CD8-positive, alpha-beta memory T cell (primary cell): ENCODE measurements at regions not wholly inside any gene's neighbourhood (a gene's known extent, or its start where the extent isn't known, plus 50 kb on each side); places are given as distances from the start of the nearest gene placed in this dataset.
"Not testable (repeated sequence)": the region's sequence is repeated elsewhere in the genome, so short reads cannot be mapped to it uniquely, and the experiment has no call there.

ENCODE experiments used
- CTCF ChIA-PET: fragments of 350-600 bp; sonication (Branson Sonifier 250); formaldehyde crosslinking; loops from one replicate; lab custom pipeline; 2021; ENCODE audit warnings: antibody characterized with exemption; lab: Charles Lee
- POLR2A ChIA-PET: fragments of 350-600 bp; sonication (Branson Sonifier 250); formaldehyde crosslinking; loops from one replicate; lab custom pipeline; 2021; ENCODE audit warnings: antibody characterized with exemption; lab: Charles Lee
- DNase-seq, 5 donors: peaks; one replicate each; pipeline versions ENCODE4 v3.0.0 to v3.0.0-alpha.2; 2020 to 2022; ENCODE audit warnings: mixed read lengths in 1 of 5
- H3K27ac ChIP-seq: one replicate; pipeline ENCODE4 v1.7.0; 2013; ENCODE audit warnings: low read depth, mild to moderate bottlenecking, low read length, moderate library complexity
- H3K27me3 ChIP-seq: 2 replicates; pipeline ENCODE4 v1.7.0; 2013; ENCODE audit warnings: low read length, mild to moderate bottlenecking; ENCODE audit not compliant: insufficient read depth, poor library complexity, severe bottlenecking
- H3K36me3 ChIP-seq: 2 replicates; pipeline ENCODE4 v1.7.0; 2013; ENCODE audit warnings: mild to moderate bottlenecking, low read length, moderate library complexity; ENCODE audit not compliant: insufficient read depth
- H3K4me1 ChIP-seq: 2 replicates; pipeline ENCODE4 v1.7.0; 2013; ENCODE audit warnings: mild to moderate bottlenecking, low read length, moderate library complexity; ENCODE audit not compliant: insufficient read depth
- H3K4me3 ChIP-seq: 2 replicates; pipeline ENCODE4 v1.7.0; 2013; ENCODE audit warnings: mild to moderate bottlenecking, low read length
- H3K9me3 ChIP-seq: 2 replicates; pipeline ENCODE4 v1.7.0; 2013; ENCODE audit warnings: mild to moderate bottlenecking, low read length
- H3K27ac Mint-ChIP-seq, 8 donors: one replicate each; pipeline ENCODE4 v1.8.0; 2020 to 2021; ENCODE audit warnings: mixed read lengths in 8 of 8, mild to moderate bottlenecking in 6 of 8, inconsistent platforms in 3 of 8, moderate library complexity in 3 of 8
- H3K27me3 Mint-ChIP-seq, 2 donors: one replicate each; pipeline ENCODE4 v1.8.0; 2020 to 2021; ENCODE audit warnings: mixed read lengths in 2 of 2, mild to moderate bottlenecking in 1 of 2, moderate library complexity in 1 of 2
- H3K36me3 Mint-ChIP-seq, 3 donors: one replicate each; pipeline ENCODE4 v1.8.0; 2020 to 2021; ENCODE audit warnings: mixed read lengths in 3 of 3, inconsistent platforms in 1 of 3, mild to moderate bottlenecking in 1 of 3
- H3K4me1 Mint-ChIP-seq, 3 donors: one replicate each; pipeline ENCODE4 v1.8.0; 2020 to 2021; ENCODE audit warnings: mixed read lengths in 3 of 3, inconsistent platforms in 1 of 3, mild to moderate bottlenecking in 1 of 3
- H3K4me3 Mint-ChIP-seq, 7 donors: one replicate each; pipeline ENCODE4 v1.8.0; 2020 to 2021; ENCODE audit warnings: mixed read lengths in 7 of 7, mild to moderate bottlenecking in 6 of 7, moderate library complexity in 4 of 7, inconsistent platforms in 2 of 7
- H3K9me3 Mint-ChIP-seq, 5 donors: one replicate each; pipeline ENCODE4 v1.8.0; 2020 to 2022; ENCODE audit warnings: mixed read lengths in 5 of 5, mild to moderate bottlenecking in 3 of 5, moderate library complexity in 2 of 5, inconsistent platforms in 1 of 5

DNA sequence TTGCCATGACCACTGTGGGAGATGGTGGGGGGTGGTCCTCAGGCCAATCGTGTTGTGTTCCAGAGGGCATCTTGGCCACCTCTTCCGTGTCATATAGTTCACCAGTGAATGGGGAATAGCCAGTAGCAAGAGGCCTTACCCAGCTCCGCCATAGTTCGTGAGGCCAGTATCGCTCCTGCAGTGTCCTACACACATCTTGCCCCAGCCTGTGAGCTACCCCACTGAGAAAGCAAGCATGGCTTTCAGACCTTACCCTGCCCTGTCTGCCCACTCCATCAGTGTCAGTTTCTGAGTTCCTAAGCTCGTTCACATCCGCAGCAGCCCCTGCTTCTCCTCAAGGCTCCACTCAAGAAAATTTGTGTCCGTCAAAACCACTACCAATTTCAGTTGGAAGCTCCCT lies 586.0 kb upstream of the PABPC5 start:
- CTCF ChIA-PET, POLR2A ChIA-PET: not testable (repeated sequence)

DNA sequence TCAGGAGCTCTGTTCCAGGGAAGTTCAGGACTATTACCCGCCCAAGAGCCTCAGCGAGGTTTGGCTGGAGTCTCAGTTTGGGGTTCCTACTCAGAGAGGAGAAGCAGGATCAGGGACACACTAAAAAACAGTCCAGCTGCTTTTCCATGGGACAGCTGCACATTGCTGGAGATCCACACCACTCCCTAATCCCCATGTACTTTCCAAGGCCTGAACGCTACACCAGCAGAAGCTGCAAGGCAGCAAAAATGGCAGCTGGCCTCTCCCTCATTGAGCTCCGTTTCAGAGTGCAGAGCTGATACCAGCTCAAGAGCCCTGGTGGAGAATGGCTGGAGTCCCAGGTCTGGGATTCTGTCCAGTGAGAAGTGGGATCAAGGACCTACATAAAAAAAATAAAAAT lies 551.2 kb upstream of the PABPC5 start:
- H3K4me3 Mint-ChIP-seq: no peak overlapping the region
- H3K4me1 Mint-ChIP-seq: no peaks in the 10 kb centered on the region
- no peak overlapping the region for H3K27ac ChIP-seq
- no peak overlapping the region for H3K4me3 ChIP-seq
- no peak overlapping the region for H3K27ac Mint-ChIP-seq
- H3K4me1 ChIP-seq: no peaks in the 10 kb centered on the region
- no peaks in the 10 kb centered on the region for H3K36me3 Mint-ChIP-seq
- H3K9me3 Mint-ChIP-seq: peaks cover 0 to 8% (median 0%) of the 10 kb centered on the region in 5 donors
- ChIA-PET POLR2A (no interaction called here), CTCF (no interaction called here)
- H3K27me3 Mint-ChIP-seq: no peaks in the 10 kb centered on the region
- H3K9me3 ChIP-seq: no peaks in the 10 kb centered on the region
- no peaks in the 10 kb centered on the region for H3K36me3 ChIP-seq
- no peak for DNase-seq
- no peaks in the 10 kb centered on the region for H3K27me3 ChIP-seq

More for the DNA sequence above, 586.0 kb upstream of the PABPC5 start:
- not testable (repeated sequence) for H3K9me3 Mint-ChIP-seq, H3K36me3 Mint-ChIP-seq, H3K4me1 ChIP-seq, H3K36me3 ChIP-seq, H3K9me3 ChIP-seq, H3K4me3 Mint-ChIP-seq, DNase-seq, H3K4me3 ChIP-seq, H3K27ac ChIP-seq, H3K27me3 Mint-ChIP-seq, H3K27me3 ChIP-seq, H3K4me1 Mint-ChIP-seq
- H3K27ac Mint-ChIP-seq: peak overlapping the region in 1 of 8 donors; percentile 91

DNA sequence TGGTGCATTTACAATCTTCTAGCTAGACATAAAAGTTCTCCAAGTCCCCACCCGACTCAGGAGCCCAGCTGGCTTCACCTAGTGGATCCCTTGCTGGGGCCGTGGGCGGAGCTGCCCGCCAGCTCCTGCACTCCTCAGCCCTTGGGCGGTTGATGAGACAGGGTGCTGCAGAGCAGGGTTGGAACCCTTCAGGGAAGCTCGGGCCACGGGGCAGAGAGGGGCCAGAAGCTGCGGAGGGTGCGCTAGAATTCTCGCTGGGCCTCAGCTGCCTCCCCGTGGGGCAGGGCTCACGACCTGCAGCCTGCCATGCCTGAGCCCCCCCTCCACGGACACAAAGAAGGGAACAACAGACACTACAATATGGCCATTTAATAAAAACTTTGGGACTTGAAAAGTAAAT lies 519.8 kb upstream of the PABPC5 start:
- H3K27me3 Mint-ChIP-seq, DNase-seq, H3K4me1 Mint-ChIP-seq, H3K4me3 Mint-ChIP-seq, H3K9me3 Mint-ChIP-seq, H3K27me3 ChIP-seq, H3K27ac Mint-ChIP-seq, H3K36me3 ChIP-seq, POLR2A ChIA-PET, H3K4me3 ChIP-seq, H3K9me3 ChIP-seq, H3K27ac ChIP-seq, H3K36me3 Mint-ChIP-seq, H3K4me1 ChIP-seq, CTCF ChIA-PET: not testable (repeated sequence)

DNA sequence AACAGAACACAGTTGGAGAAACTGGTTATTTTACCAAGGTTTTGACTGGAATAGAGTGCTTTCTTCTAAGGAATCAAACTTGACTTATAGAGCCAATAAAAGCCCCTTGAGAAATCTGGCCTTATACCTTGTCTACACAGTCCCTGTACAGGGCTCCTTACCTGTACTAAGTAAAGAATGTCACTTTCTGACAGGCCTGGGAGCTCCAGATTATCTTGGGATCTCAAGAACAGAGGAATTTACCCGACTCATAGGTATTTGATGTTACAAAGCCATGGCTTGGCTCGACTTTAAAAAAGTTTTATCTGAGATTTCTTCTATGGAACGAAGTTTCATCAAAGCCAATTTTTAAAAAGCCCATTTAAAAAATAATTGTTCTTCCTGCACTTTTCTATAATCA lies 487.8 kb upstream of the PABPC5 start:
- POLR2A ChIA-PET, DNase-seq, H3K9me3 Mint-ChIP-seq, H3K27me3 ChIP-seq, H3K4me3 ChIP-seq, H3K4me3 Mint-ChIP-seq, H3K4me1 Mint-ChIP-seq, H3K27ac ChIP-seq, H3K4me1 ChIP-seq, H3K27me3 Mint-ChIP-seq, H3K36me3 ChIP-seq, H3K27ac Mint-ChIP-seq, H3K9me3 ChIP-seq, H3K36me3 Mint-ChIP-seq, CTCF ChIA-PET: not testable (repeated sequence)

DNA sequence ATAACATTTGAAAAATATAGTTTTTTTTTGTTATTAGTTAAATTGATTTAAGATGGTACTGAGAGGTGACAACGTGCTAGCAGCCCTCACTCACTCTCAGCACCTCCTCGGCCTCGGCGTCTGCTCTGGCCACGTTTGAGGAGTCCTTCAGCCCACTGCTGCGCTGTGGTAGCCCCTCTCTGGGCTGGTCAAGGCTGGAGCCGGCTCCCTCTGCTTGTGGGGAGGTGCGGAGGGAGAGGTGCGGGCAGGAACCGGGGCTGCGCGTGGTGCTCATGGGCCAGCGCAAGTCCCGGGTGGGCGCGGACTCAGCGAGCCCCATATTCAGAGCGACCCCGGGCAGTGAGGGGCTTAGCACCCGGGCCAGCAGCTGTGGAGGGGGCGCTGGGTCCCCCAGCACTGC lies 439.4 kb upstream of the PABPC5 start:
- POLR2A ChIA-PET, H3K36me3 Mint-ChIP-seq, H3K4me1 ChIP-seq, H3K36me3 ChIP-seq, H3K27me3 ChIP-seq, H3K4me1 Mint-ChIP-seq, H3K9me3 Mint-ChIP-seq, H3K9me3 ChIP-seq, H3K4me3 Mint-ChIP-seq, DNase-seq, H3K27ac Mint-ChIP-seq, H3K27me3 Mint-ChIP-seq, CTCF ChIA-PET, H3K27ac ChIP-seq, H3K4me3 ChIP-seq: not testable (repeated sequence)

DNA sequence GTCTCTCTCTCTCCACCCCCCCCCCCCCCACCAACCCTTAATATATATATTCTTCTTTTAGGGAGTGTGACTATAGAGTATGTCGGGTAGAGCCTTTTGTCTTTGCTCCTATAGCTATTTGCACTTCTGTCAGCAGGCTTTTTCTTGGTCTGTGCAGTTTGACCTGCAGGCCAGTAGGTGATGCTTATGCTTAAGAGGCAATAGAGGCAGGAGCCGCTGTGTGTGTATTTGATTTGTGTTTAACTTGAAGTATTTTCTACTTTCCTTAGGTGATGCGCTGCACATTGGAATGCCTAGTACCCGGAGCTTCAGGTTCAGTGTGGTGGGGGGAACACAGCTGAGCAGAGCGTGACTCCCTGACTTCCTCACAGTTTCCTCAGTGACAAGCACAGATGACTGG lies 416.5 kb upstream of the PABPC5 start:
- CTCF ChIA-PET, H3K4me3 Mint-ChIP-seq, H3K4me3 ChIP-seq, H3K36me3 Mint-ChIP-seq, H3K9me3 ChIP-seq, H3K27ac Mint-ChIP-seq, DNase-seq, H3K4me1 ChIP-seq, POLR2A ChIA-PET, H3K27me3 Mint-ChIP-seq, H3K4me1 Mint-ChIP-seq, H3K27ac ChIP-seq, H3K36me3 ChIP-seq, H3K27me3 ChIP-seq, H3K9me3 Mint-ChIP-seq: not testable (repeated sequence)

DNA sequence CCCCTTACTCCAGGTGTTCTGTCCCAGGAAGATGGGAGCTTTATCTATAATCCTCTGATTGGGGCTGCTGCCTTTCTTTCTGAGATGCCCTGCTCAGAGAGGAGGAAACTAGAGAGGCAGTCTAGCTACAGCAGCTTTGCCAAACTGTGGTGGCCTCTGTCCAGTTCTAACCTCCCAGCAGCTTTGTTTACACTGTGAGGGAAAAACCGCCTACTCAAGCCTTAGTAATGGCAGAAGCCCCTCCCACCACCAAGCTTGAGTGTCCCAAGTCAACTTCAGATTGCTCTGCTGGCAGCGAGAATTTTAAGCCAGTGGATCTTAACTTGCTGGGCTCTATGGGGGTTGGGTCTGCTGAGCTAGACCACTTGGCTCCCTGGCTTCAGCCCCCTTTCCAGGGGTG lies 394.9 kb upstream of the PABPC5 start:
- Mint-ChIP-seq H3K27me3 (peaks cover 0 to 5% of the 10 kb centered on the region in 2 donors), H3K27ac (no peak overlapping the region), H3K4me1 (no peaks in the 10 kb centered on the region), H3K36me3 (no peaks in the 10 kb centered on the region), H3K4me3 (no peak overlapping the region), H3K9me3 (peaks cover 0 to 6% (median 4%) of the 10 kb centered on the region in 5 donors)
- DNase-seq: no peak
- ChIA-PET POLR2A (no interaction called here), CTCF (no interaction called here)
- Histone ChIP-seq H3K9me3 (no peaks in the 10 kb centered on the region), H3K4me1 (no peaks in the 10 kb centered on the region), H3K4me3 (no peak overlapping the region), H3K27ac (no peak overlapping the region), H3K27me3 (no peaks in the 10 kb centered on the region), H3K36me3 (no peaks in the 10 kb centered on the region)

DNA sequence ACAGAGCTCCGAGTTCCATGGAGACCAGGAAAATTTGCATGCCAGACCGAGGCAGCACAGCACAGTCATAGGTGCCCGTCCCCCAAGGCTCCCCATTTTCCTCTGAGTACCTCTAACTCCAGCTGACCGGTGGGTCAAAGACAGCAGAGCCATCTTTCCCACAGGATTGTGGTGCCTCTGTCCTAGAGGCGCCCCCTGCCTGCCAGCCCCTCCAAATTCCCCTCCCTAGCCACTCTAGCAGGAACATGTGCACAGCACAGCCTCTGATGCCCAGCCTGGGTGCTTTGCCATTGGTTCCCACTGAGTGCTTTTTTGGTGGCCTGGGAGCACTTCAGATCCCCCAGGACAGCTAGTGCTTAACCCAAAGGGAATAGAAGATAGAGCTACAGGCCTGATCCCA lies 368.5 kb upstream of the PABPC5 start:
- ChIA-PET CTCF (no interaction called here), POLR2A (no interaction called here)
- H3K27ac ChIP-seq: no peak overlapping the region
- Mint-ChIP-seq H3K27ac (no peak overlapping the region), H3K9me3 (peaks cover 0 to 9% (median 6%) of the 10 kb centered on the region in 5 donors), H3K4me3 (no peak overlapping the region), H3K36me3 (no peaks in the 10 kb centered on the region), H3K27me3 (no peaks in the 10 kb centered on the region), H3K4me1 (no peaks in the 10 kb centered on the region)
- no peak overlapping the region for H3K4me3 ChIP-seq
- no peaks in the 10 kb centered on the region for H3K9me3 ChIP-seq
- no peaks in the 10 kb centered on the region for H3K36me3 ChIP-seq
- no peaks in the 10 kb centered on the region for H3K27me3 ChIP-seq
- DNase-seq: no peak
- H3K4me1 ChIP-seq: no peaks in the 10 kb centered on the region

DNA sequence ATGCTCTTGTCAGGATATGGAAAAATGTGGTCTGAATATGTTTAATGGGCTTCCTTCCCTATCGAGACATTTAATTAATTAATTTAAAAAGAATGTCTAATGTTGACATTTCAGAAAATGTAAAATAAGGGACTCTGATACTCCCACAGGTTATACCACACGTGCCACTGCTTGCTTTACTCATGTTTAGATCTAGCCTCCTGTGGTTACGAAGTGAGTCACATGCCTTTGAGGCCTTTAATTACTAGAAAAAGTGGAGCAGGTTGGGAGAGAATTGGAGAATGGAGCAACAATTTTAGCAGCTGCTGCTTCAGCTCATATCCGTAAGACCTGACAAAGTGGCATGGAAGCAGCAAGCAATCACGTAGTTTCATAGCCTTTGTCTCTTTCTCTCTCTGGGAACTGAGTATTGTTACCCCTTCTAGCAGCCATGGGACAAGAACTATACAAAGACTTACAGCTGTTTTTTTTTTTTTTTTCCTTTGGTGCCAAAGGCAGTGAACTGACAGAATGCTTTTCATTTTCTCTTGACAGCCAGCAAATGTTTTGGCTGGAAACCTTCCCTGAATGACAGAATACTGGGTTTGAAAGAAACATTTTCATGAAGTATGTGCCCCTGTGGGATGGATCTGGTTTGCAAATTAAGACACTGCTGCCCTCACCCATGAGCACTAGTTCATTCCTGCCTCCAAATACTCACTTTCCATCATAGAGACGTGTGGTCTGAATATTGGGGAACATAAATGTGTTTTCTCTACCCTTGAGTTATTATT lies 355.1 kb upstream of the PABPC5 start:
- no peak overlapping the region for H3K27ac ChIP-seq
- H3K4me1 ChIP-seq: no peaks in the 10 kb centered on the region
- ChIA-PET POLR2A (no interaction called here), CTCF (no interaction called here)
- no peaks in the 10 kb centered on the region for H3K27me3 ChIP-seq
- H3K9me3 ChIP-seq: no peaks in the 10 kb centered on the region
- DNase-seq: no peak
- H3K36me3 Mint-ChIP-seq: no peaks in the 10 kb centered on the region
- no peaks in the 10 kb centered on the region for H3K27me3 Mint-ChIP-seq
- peaks cover 0 to 6% (median 0%) of the 10 kb centered on the region in 5 donors for H3K9me3 Mint-ChIP-seq
- no peak overlapping the region for H3K4me3 Mint-ChIP-seq
- H3K4me3 ChIP-seq: no peak overlapping the region
- no peak overlapping the region for H3K27ac Mint-ChIP-seq
- no peaks in the 10 kb centered on the region for H3K36me3 ChIP-seq
- no peaks in the 10 kb centered on the region for H3K4me1 Mint-ChIP-seq
